ENCODE measurements at regions not wholly inside any gene's neighbourhood (a gene's known extent, or its start where the extent isn't known, plus 50 kb on each side); places are given as distances from the start of the nearest gene placed in this dataset.

GRCh38 chr3:70501561-70501960, 189.1 kb upstream of the MDFIC2 start:
- TF ChIP-seq CBX5 (IDR thresholded peaks at IDR 0.05; ENCODE audit: borderline replicate concordance, low read depth) (no peak), LCOR (CRISPR knock-in tag; IDR thresholded peaks at IDR 0.05) (no peak), SMC3 (conservative IDR thresholded peaks at IDR 0.05; ENCODE audit: insufficient read depth, low read depth, low read length) (no peak), ZNF699 (CRISPR knock-in tag; IDR thresholded peaks at IDR 0.05; ENCODE audit: insufficient replicate concordance) (no peak), COPS2 (conservative IDR thresholded peaks at IDR 0.05) (no peak), DNMT1 (IDR thresholded peaks at IDR 0.05) (no peak), POLR2A (conservative IDR thresholded peaks at IDR 0.05) (no peak), ATF2 (CRISPR knock-in tag; IDR thresholded peaks at IDR 0.05) (no peak), SREBF2 (CRISPR knock-in tag; IDR thresholded peaks at IDR 0.05) (no peak), REST (IDR thresholded peaks at IDR 0.05; ENCODE audit: borderline replicate concordance) (no peak), REST (CRISPR knock-in tag; IDR thresholded peaks at IDR 0.05; ENCODE audit: low read depth) (no peak)
- TF ChIP-seq, protein P1, sequence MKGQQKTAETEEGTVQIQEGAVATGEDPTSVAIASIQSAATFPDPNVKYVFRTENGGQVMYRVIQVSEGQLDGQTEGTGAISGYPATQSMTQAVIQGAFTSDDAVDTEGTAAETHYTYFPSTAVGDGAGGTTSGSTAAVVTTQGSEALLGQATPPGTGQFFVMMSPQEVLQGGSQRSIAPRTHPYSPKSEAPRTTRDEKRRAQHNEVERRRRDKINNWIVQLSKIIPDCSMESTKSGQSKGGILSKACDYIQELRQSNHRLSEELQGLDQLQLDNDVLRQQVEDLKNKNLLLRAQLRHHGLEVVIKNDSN (CRISPR knock-in tag; IDR thresholded peaks at IDR 0.05): no peak
- TF ChIP-seq, protein P2, sequence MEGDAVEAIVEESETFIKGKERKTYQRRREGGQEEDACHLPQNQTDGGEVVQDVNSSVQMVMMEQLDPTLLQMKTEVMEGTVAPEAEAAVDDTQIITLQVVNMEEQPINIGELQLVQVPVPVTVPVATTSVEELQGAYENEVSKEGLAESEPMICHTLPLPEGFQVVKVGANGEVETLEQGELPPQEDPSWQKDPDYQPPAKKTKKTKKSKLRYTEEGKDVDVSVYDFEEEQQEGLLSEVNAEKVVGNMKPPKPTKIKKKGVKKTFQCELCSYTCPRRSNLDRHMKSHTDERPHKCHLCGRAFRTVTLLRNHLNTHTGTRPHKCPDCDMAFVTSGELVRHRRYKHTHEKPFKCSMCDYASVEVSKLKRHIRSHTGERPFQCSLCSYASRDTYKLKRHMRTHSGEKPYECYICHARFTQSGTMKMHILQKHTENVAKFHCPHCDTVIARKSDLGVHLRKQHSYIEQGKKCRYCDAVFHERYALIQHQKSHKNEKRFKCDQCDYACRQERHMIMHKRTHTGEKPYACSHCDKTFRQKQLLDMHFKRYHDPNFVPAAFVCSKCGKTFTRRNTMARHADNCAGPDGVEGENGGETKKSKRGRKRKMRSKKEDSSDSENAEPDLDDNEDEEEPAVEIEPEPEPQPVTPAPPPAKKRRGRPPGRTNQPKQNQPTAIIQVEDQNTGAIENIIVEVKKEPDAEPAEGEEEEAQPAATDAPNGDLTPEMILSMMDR (IDR thresholded peaks at IDR 0.05 in 2 of 3, conservative IDR thresholded peaks at IDR 0.05 in 1 of 3; ENCODE audit: insufficient read depth in 2 of 3, low read depth in 1 of 3, low read length in 3 of 3): no peak
- TF ChIP-seq, protein P3, sequence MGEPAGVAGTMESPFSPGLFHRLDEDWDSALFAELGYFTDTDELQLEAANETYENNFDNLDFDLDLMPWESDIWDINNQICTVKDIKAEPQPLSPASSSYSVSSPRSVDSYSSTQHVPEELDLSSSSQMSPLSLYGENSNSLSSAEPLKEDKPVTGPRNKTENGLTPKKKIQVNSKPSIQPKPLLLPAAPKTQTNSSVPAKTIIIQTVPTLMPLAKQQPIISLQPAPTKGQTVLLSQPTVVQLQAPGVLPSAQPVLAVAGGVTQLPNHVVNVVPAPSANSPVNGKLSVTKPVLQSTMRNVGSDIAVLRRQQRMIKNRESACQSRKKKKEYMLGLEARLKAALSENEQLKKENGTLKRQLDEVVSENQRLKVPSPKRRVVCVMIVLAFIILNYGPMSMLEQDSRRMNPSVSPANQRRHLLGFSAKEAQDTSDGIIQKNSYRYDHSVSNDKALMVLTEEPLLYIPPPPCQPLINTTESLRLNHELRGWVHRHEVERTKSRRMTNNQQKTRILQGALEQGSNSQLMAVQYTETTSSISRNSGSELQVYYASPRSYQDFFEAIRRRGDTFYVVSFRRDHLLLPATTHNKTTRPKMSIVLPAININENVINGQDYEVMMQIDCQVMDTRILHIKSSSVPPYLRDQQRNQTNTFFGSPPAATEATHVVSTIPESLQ (CRISPR knock-in tag; IDR thresholded peaks at IDR 0.05): no peak
- TF ChIP-seq, protein P4, sequence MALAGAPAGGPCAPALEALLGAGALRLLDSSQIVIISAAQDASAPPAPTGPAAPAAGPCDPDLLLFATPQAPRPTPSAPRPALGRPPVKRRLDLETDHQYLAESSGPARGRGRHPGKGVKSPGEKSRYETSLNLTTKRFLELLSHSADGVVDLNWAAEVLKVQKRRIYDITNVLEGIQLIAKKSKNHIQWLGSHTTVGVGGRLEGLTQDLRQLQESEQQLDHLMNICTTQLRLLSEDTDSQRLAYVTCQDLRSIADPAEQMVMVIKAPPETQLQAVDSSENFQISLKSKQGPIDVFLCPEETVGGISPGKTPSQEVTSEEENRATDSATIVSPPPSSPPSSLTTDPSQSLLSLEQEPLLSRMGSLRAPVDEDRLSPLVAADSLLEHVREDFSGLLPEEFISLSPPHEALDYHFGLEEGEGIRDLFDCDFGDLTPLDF (CRISPR knock-in tag; IDR thresholded peaks at IDR 0.05): no peak
